Heart left ventricle (tissue), 13 donors: ENCODE measurements at regions not wholly inside any gene's neighbourhood (a gene's known extent, or its start where the extent isn't known, plus 50 kb on each side); places are given as distances from the start of the nearest gene placed in this dataset.

Source experiments
- CTCF ChIP-seq, 12 donors: fragments of 200-600 bp; sonication (generic) in 4 of 12; IDR thresholded peaks; one replicate each; pipeline versions ENCODE4 v1.5.0 to v1.8.0; 2018 to 2022; ENCODE audit warnings: antibody characterized with exemption in 12 of 12, mild to moderate bottlenecking in 5 of 12
- POLR2A ChIP-seq, 2 donors: fragments of 450-650 bp; IDR thresholded peaks; one replicate each; pipeline ENCODE4 v1.6.1; 2017; ENCODE audit warnings: antibody characterized with exemption in 2 of 2, mild to moderate bottlenecking in 2 of 2, moderate library complexity in 2 of 2
- donor health status: ischemic (EF 13 %, LVEDD 7.1; RV severe dilation, severe dysfunction).
- donor health status: DM: no; HTN: yes; CAD: no.
- donor health status: DM: no; HTN: no; CAD: no.
- donor health status: ischemic (EF 25% LVEDD 6.9; RV normal size, moderate dysfunction).
- donor health status: ischemic (EF 25% LVEDD 5.7; RV mildly dilated, moderate dysfunction).
- donor health status: ischemic (EF 35%, LVEDD 5.7; RV mildly dilated, moderate dysfunction).
- donor health status: nonischemic (EF 11% LVEDD 7.7; RV severe dilation, severe dysfunction).
- donor health status: DM: yes; HTN: yes; CAD: no.
- donor health status: PGD.
- donor health status: ischemic (EF 29% LVEDD 5.4; RV normal size, mild dysfunction).
- donor health status: nonischemic (EF 23%, LVEDD 6.1; RV moderate dilation, normal function).

DNA sequence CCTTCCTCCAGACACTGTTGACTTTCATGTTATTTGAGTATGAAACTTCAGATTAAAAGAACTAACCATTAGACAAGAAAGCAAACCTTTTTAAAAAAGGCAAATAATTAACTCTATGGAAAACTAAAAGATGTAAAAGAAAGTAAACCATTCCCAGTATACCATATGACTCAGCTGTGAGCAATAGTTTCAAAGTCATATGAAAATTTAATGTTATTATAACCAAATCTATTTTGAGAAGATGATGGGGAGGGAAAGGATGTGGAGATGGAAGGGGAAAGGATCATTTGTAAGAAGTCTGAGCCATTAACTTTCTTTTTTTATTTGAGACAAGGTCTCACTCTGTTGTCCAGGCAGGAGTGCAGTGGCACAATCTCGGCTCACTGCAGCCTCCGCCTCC, 131.8 kb downstream of the IRX5 start:
- TF ChIP-seq CTCF (IDR thresholded peaks at IDR 0.05) = no peak
- no peak for TF ChIP-seq POLR2A (IDR thresholded peaks at IDR 0.05)
